ENCODE measurements at regions not wholly inside any gene's neighbourhood (a gene's known extent, or its start where the extent isn't known, plus 50 kb on each side); places are given as distances from the start of the nearest gene placed in this dataset.

DNA sequence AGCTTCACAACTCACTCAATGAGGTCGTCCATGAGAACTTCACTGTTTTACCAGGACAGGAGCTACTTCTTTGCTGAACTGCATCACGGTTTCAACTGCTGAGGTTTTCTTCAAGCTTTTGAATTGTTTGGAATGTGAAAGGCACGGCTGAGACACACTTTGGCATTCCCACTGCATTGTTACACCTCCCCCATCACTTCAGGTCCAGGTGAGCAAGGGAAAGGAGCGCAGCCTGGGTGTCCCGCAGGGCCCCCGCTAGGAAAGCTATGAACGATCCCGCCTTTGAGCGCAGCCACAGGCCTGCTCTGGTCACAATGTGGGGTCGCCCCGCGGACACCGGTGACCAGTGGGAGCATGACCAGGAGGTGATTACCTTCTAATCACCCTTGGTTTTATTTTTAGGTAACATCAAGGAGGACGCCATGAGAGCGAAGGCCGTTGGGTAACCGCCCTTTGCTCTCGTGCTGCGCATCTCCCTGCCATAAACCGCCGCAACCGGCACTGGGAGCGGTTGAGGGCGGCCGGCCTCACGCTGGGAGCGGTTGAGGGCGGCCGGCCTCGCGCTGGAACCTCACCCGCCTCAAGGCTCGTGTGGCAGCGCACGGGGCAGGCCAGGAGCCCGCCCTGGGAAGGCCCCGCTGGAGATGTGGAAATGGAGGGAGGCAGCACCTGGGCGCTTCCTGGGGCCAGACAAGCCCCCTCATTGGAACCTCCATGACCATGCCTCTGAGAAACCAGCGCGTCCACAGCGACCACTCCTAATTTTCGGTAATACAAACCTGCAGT is 50.9 kb upstream of the SGMS1 start:
- no TSS peak for BruUV-seq (replicated peaks)
- H3K79me2 ChIP-seq (ENCODE audit: insufficient read depth, low read length) = no peaks in the 10 kb centered on the region
- ChIA-PET POLR2A (no interaction called here), CTCF (ENCODE audit: low intra/inter-chr PET ratio, low total read pairs) (no interaction called here)
- no peak overlapping the region for H3K9ac ChIP-seq (ENCODE audit: insufficient read depth, low read depth, low read length)
- no peak overlapping the region for H3K4me3 ChIP-seq (replicated peaks in 1 of 3; ENCODE audit: insufficient read depth in 1 of 3, low read depth in 2 of 3, low read length in 3 of 3)
- 75% methylated on average over 32 of the region's 42 CpGs for WGBS (ENCODE audit: low lambda C conversion rate)
- in situ Hi-C loops (cut with HindIII; ENCODE audit: extremely low pct_ligation_motif_present, low pct_unique_long_range_greater_than_20kb) = no loop called here
- H3K27ac ChIP-seq (ENCODE audit: extremely low read length, insufficient read depth, low read length) = no peak overlapping the region
- no peaks in the 10 kb centered on the region for H3K36me3 ChIP-seq (replicated peaks in 1 of 2; ENCODE audit: control insufficient read depth in 1 of 2, insufficient read depth in 2 of 2, low read length in 2 of 2)
- no peak overlapping the region for H3K4me2 ChIP-seq (ENCODE audit: low read depth, low read length)
- intact Hi-C loops (cut with micrococcal nuclease; ENCODE audit: unreplicated experiment) = no loop called here
- DNase-seq (ENCODE audit: low spot score) (no peak), ATAC-seq (no peak), FAIRE-seq (no peak)
- H3K27me3 ChIP-seq (ENCODE audit: control insufficient read depth in 1 of 2, insufficient read depth in 2 of 2, low read length in 2 of 2) = no peaks in the 10 kb centered on the region
- no peaks in the 10 kb centered on the region for H3K9me3 ChIP-seq (ENCODE audit: low read length)
- H2AFZ ChIP-seq (ENCODE audit: low read length) = no peak overlapping the region
- no peak for TF ChIP-seq NR3C1 (CRISPR knock-in tag; IDR thresholded peaks at IDR 0.05)
- H3K4me1 ChIP-seq (ENCODE audit: insufficient read depth, low read length) = no peaks in the 10 kb centered on the region
- no peaks in the 10 kb centered on the region for H4K20me1 ChIP-seq (ENCODE audit: insufficient read depth, low read length)

All from HepG2 (cell line).